Right lobe of liver (tissue), 4 donors: ENCODE measurements at regions not wholly inside any gene's neighbourhood (a gene's known extent, or its start where the extent isn't known, plus 50 kb on each side); places are given as distances from the start of the nearest gene placed in this dataset.

Source experiments
- POLR2A ChIP-seq: fragments of 450-650 bp; IDR thresholded peaks from one replicate; pipeline ENCODE4 v1.6.1; 2017; ENCODE audit warnings: antibody characterized with exemption, mild to moderate bottlenecking
- TF ChIP-seq, protein P1 (sequence below), 4 donors: fragments of 200-600 bp in 3 of 4; fragments of 450-650 bp in 1 of 4; IDR thresholded peaks; one replicate each; pipeline versions ENCODE4 v1.5.1 to v1.8.0; 2016 to 2022; ENCODE audit warnings: antibody characterized with exemption in 4 of 4, mild to moderate bottlenecking in 2 of 4
- donor health status: DM: no; HTN: no; CAD: no.
- donor health status: DM: no; HTN: no; CAD: no.
- donor health status: DM: no; HTN: yes; CAD: no.

DNA sequence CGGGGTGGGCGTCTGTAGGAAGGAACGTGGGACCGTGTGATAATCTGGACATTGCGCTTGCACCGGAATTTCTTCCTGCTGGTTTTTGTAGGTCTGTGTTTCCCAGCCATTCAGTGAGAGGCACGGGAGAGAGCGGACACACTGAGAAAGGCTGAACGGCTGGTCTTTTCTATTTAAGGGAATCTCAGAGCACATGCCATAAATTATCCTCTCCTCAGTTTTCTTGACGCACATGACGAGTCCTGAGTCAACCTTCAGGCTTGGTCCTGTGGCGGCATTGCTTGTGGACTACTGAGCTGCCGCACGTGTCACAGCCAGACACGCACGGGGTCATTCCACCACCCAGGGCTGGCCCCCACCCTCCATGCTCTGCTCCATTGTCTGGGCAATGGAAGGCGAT lies 519.3 kb upstream of the ID2 start:
- TF ChIP-seq, protein P1, sequence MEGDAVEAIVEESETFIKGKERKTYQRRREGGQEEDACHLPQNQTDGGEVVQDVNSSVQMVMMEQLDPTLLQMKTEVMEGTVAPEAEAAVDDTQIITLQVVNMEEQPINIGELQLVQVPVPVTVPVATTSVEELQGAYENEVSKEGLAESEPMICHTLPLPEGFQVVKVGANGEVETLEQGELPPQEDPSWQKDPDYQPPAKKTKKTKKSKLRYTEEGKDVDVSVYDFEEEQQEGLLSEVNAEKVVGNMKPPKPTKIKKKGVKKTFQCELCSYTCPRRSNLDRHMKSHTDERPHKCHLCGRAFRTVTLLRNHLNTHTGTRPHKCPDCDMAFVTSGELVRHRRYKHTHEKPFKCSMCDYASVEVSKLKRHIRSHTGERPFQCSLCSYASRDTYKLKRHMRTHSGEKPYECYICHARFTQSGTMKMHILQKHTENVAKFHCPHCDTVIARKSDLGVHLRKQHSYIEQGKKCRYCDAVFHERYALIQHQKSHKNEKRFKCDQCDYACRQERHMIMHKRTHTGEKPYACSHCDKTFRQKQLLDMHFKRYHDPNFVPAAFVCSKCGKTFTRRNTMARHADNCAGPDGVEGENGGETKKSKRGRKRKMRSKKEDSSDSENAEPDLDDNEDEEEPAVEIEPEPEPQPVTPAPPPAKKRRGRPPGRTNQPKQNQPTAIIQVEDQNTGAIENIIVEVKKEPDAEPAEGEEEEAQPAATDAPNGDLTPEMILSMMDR (IDR thresholded peaks at IDR 0.05), result no peak
- TF ChIP-seq POLR2A, result no peak
